GM13977 (cell line): ENCODE measurements at regions not wholly inside any gene's neighbourhood (a gene's known extent, or its start where the extent isn't known, plus 50 kb on each side); places are given as distances from the start of the nearest gene placed in this dataset.

ENCODE experiments used
- DNase-seq: peaks from one replicate; pipeline ENCODE4 v3.0.0; 2012; ENCODE audit warnings: low spot score
- in situ Hi-C: fragments of 300-500 bp; cut with MboI; formaldehyde crosslinking; loops from one replicate; pipeline ENCODE4 v1.12.0; 2022; ENCODE audit warnings: low sequenced_read_pairs, low pct_unique_long_range_greater_than_20kb, mixed read lengths, inconsistent platforms; ENCODE audit not compliant: unreplicated experiment
- TF ChIP-seq, protein P1 (sequence below): IDR thresholded peaks from 2 replicates; pipeline ENCODE4 v1.5.1; 2012; ENCODE audit warnings: mild to moderate bottlenecking, control low read depth; ENCODE audit not compliant: insufficient read depth; ENCODE audit errors: extremely low read depth, missing control alignments

DNA sequence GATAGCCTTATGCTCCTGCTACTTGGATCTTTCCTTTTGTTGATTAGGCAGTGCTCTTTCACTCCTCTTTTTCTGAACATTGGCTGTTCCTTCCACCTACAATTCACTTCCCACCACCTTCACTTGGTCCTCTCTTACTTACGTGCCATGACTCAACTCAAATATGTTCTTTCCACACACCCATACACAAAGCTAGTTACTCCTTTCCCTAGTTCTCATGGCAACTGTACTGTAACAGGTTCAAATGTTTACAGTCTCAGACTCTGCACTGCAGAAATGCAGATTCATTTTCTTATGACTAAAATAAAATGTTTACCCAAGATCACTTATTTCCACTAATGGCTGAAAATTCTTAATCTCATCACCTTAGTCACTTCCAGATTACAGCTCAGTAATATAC, 174.0 kb upstream of the TSHZ2 start:
- in situ Hi-C loops = no loop called here
- no peak for DNase-seq
- TF ChIP-seq, protein P1, sequence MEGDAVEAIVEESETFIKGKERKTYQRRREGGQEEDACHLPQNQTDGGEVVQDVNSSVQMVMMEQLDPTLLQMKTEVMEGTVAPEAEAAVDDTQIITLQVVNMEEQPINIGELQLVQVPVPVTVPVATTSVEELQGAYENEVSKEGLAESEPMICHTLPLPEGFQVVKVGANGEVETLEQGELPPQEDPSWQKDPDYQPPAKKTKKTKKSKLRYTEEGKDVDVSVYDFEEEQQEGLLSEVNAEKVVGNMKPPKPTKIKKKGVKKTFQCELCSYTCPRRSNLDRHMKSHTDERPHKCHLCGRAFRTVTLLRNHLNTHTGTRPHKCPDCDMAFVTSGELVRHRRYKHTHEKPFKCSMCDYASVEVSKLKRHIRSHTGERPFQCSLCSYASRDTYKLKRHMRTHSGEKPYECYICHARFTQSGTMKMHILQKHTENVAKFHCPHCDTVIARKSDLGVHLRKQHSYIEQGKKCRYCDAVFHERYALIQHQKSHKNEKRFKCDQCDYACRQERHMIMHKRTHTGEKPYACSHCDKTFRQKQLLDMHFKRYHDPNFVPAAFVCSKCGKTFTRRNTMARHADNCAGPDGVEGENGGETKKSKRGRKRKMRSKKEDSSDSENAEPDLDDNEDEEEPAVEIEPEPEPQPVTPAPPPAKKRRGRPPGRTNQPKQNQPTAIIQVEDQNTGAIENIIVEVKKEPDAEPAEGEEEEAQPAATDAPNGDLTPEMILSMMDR = no peak

DNA sequence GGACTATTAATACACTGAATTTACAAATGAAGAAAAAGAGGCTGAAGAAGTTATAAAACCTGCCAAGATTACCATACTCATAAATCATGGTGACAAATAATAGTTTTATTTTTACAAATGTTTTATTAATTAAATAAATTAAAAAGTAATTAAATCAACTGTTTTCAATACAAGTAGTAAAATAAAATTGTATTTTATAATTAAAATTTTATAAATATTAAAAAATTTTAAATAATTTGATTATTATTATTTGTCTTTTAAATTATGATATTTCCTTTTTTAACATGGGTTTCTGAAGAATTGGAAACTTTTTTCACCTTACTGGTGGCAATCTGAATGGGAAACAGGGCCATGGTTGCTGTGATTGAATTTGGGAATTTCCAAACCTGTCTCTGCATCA, 177.3 kb upstream of the TSHZ2 start:
- TF ChIP-seq, protein P1 = no peak
- DNase-seq = no peak
- in situ Hi-C loops = no loop called here

DNA sequence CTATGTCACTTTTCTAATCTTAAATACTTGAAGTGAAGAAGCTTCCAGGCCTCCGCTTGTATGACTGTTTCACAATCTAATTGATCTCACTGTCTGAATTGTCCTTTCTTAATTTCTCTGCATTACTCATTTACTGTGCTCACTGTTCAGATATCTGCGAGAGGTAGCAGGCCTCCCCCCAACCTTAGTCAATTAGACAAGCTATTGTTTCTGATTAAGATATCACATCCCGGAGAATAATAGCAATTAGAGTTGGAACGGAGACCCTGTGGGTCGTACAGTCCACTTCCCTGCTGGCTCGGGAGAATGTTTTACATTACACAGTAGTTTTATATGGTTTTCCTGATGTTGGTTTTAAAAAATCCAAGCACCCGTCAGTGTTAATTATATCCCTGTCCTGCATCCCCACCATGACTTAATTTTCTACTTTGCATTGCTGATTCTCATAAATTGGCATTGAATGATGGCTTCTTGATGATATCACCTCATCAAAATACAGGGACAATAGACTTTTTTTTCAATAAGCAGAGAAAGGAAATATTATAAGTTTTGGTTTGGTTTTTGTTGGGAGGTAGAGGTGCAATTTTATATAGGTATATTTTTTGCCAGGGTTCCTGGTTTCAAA, 178.7 kb upstream of the TSHZ2 start:
- DNase-seq = no peak
- in situ Hi-C loops = no loop called here
- TF ChIP-seq, protein P1 = no peak

DNA sequence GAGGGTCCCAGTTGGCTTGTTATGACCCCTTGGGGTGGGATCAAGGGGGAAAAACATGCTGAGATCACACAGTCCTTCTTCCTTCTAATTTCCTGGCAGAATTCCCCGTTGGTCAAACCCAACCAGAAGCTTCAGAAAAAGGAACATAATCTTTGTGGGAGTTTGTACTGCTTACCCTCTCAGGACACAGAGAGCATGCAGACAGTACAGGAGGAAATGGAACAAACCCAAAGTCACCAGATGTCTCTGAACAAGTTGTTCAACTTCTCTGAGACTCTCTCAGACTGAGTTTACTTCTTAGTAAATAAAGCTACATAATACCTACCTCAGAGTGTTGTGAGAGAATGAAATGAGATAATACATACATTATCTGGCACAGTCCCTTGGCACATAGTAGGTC, 181.1 kb upstream of the TSHZ2 start:
- in situ Hi-C loops = no loop called here
- TF ChIP-seq, protein P1 = no peak
- DNase-seq = no peak

DNA sequence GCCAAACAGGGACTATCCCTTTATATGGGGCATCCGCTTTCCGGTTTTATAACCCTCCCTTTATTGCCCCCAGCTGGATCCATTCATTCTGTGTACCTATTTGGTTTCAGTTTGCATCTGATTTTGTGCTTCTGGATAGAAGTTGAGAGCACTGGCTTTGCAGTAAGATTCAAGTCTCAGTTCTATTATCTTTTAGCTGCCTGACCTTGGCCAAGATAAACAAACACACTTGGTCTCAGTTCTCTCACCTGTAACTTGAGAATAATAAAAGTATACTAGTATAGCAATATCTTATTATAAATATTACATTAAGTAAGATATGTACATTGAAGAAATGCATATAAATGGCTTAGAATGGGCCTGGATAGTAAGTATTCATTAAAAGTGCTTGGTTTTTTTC, 182.4 kb upstream of the TSHZ2 start:
- TF ChIP-seq, protein P1 = no peak
- DNase-seq = no peak
- in situ Hi-C loops = no loop called here

DNA sequence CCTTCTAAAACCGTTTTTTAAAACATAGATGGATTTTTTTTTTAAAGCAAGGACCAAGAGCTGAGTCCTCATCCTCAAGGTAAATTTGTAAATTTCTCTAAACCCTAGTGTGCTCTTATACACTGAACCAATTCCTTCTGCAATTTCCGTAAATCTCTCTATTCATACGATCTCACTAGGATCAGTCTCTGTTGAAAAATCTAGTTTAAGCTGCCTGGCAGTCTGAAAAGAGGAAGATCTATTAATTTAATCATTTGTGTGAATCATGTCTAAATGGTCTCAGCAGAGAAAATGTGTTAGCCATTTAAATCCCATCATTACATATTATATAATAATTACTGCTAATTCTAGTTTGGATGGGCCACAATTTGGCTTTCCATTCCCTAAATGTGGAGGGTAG, 184.2 kb upstream of the TSHZ2 start:
- in situ Hi-C loops = no loop called here
- DNase-seq = no peak
- TF ChIP-seq, protein P1 = no peak

DNA sequence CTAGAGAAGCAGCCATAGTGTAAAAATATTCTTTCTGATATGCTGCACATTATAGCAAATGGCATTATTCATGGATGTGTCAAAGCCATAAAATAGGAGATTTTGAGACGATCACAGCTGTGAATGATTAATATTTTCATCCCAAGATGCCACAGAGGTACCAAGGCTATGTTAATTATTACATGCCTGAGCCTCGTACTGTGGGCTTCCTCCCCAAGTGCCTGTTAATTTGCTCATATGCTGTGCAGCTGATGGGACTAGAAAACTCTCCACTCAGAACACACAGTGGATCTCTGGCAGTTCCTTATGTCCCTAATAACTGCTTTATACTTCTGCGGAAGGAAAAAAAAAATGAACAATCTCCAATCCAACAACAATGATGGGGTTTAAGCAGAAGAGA, 184.9 kb upstream of the TSHZ2 start:
- TF ChIP-seq, protein P1 = no peak
- in situ Hi-C loops = no loop called here

More for the DNA sequence above, 184.9 kb upstream of the TSHZ2 start:
- no peak for DNase-seq
